ENCODE measurements at regions not wholly inside any gene's neighbourhood (a gene's known extent, or its start where the extent isn't known, plus 50 kb on each side); places are given as distances from the start of the nearest gene placed in this dataset.

- TF ChIP-seq POLR2AphosphoS5 (IDR thresholded peaks at IDR 0.05), result no peak
- TF ChIP-seq EP300 (IDR thresholded peaks at IDR 0.05), result no peak
- no peak for TF ChIP-seq POLR2A (IDR thresholded peaks at IDR 0.05)
- TF ChIP-seq CTCF (IDR thresholded peaks at IDR 0.05), result no peak
- Histone ChIP-seq H3K27ac (no peak overlapping the region), H3K27me3 (no peaks in the 10 kb centered on the region), H3K4me3 (no peak overlapping the region), H3K4me1 (peaks cover 0 to 2% (median 2%) of the 10 kb centered on the region in 4 donors), H3K9me3 (no peaks in the 10 kb centered on the region), H3K36me3 (no peaks in the 10 kb centered on the region)
- peak; percentile 69 for DNase-seq
- intact Hi-C loops (cut with DNase I), result no loop called here
- WGBS, 2 donors, result 51 to 77% methylated on average over 4 of the region's 4 CpGs
Observed at GRCh38 chr11:19455731-19456130, 215.0 kb upstream of the E2F8 start.

GRCh38 chr11:19453651-19454257 lies 213.0 kb upstream of the E2F8 start:
- no peak for TF ChIP-seq EP300 (IDR thresholded peaks at IDR 0.05)
- no peak for TF ChIP-seq POLR2AphosphoS5 (IDR thresholded peaks at IDR 0.05)
- no peak for TF ChIP-seq POLR2A (IDR thresholded peaks at IDR 0.05)
- TF ChIP-seq CTCF (IDR thresholded peaks at IDR 0.05), result no peak
- Histone ChIP-seq H3K4me1 (no peaks in the 10 kb centered on the region), H3K27ac (no peak overlapping the region), H3K9me3 (no peaks in the 10 kb centered on the region), H3K4me3 (no peak overlapping the region), H3K27me3 (no peaks in the 10 kb centered on the region), H3K36me3 (no peaks in the 10 kb centered on the region)
- no peak for DNase-seq
- WGBS, 2 donors, result 78 to 86% methylated on average over 9 of the region's 9 CpGs
- intact Hi-C loops (cut with DNase I), result no loop called here

- Histone ChIP-seq H3K27ac (no peak overlapping the region), H3K4me3 (no peak overlapping the region), H3K9me3 (no peaks in the 10 kb centered on the region), H3K36me3 (no peaks in the 10 kb centered on the region), H3K27me3 (no peaks in the 10 kb centered on the region), H3K4me1 (no peaks in the 10 kb centered on the region)
- intact Hi-C loops (cut with DNase I), result no loop called here
- DNase-seq, result no peak
- no peak for TF ChIP-seq CTCF (IDR thresholded peaks at IDR 0.05)
- TF ChIP-seq POLR2AphosphoS5 (IDR thresholded peaks at IDR 0.05), result no peak
- no peak for TF ChIP-seq POLR2A (IDR thresholded peaks at IDR 0.05)
- TF ChIP-seq EP300 (IDR thresholded peaks at IDR 0.05), result no peak
Observed at GRCh38 chr11:19451609-19452008, 210.9 kb upstream of the E2F8 start.

- no peaks in the 10 kb centered on the region for H3K36me3 ChIP-seq
- H3K27ac ChIP-seq, result no peak overlapping the region
- 91 to 93% methylated on average over 1 of the region's 1 CpG for WGBS, 2 donors
- H3K4me1 ChIP-seq, result no peaks in the 10 kb centered on the region
- TF ChIP-seq CTCF (IDR thresholded peaks at IDR 0.05), result no peak
- TF ChIP-seq POLR2A (IDR thresholded peaks at IDR 0.05), result no peak
- no peak for TF ChIP-seq EP300 (IDR thresholded peaks at IDR 0.05)
- TF ChIP-seq POLR2AphosphoS5 (IDR thresholded peaks at IDR 0.05), result no peak
- no peak overlapping the region for H3K4me3 ChIP-seq
- no peaks in the 10 kb centered on the region for H3K9me3 ChIP-seq
- intact Hi-C loops (cut with DNase I), result no loop called here
- no peaks in the 10 kb centered on the region for H3K27me3 ChIP-seq
- no peak for DNase-seq
Observed at GRCh38 chr11:19450282-19450681, 209.5 kb upstream of the E2F8 start.

- no peaks in the 10 kb centered on the region for H3K4me1 ChIP-seq
- H3K36me3 ChIP-seq, result no peaks in the 10 kb centered on the region
- H3K9me3 ChIP-seq, result no peaks in the 10 kb centered on the region
- no peak overlapping the region for H3K27ac ChIP-seq
- DNase-seq, result no peak
- WGBS, 2 donors, result 81 to 90% methylated on average over 2 of the region's 2 CpGs
- no peak for TF ChIP-seq POLR2A (IDR thresholded peaks at IDR 0.05)
- no peak for TF ChIP-seq EP300 (IDR thresholded peaks at IDR 0.05)
- no peak for TF ChIP-seq POLR2AphosphoS5 (IDR thresholded peaks at IDR 0.05)
- no peak for TF ChIP-seq CTCF (IDR thresholded peaks at IDR 0.05)
- H3K4me3 ChIP-seq, result no peak overlapping the region
- no peaks in the 10 kb centered on the region for H3K27me3 ChIP-seq
- intact Hi-C loops (cut with DNase I), result no loop called here
Observed at GRCh38 chr11:19448651-19449050, 207.9 kb upstream of the E2F8 start.
